Skin epidermis (tissue), 12 donors: ENCODE measurements at regions not wholly inside any gene's neighbourhood (a gene's known extent, or its start where the extent isn't known, plus 50 kb on each side); places are given as distances from the start of the nearest gene placed in this dataset.
"Not testable (repeated sequence)": the region's sequence is repeated elsewhere in the genome, so short reads cannot be mapped to it uniquely, and the experiment has no call there.

ENCODE experiments used
- H3K27ac ChIP-seq, 21 experiments: fragments of 200-600 bp; sonication (generic) in 11 of 21; one replicate each; pipeline ENCODE4 v1.5.0; 2020; ENCODE audit warnings: mild to moderate bottlenecking in 3 of 21, inconsistent platforms in 2 of 21, moderate library complexity in 2 of 21
- H3K4me3 ChIP-seq, 7 experiments: fragments of 200-600 bp; sonication (generic) in 2 of 7; one replicate each; pipeline ENCODE4 v1.5.0; 2020; ENCODE audit warnings: inconsistent platforms in 2 of 7, mild to moderate bottlenecking in 2 of 7, moderate library complexity in 1 of 7

DNA sequence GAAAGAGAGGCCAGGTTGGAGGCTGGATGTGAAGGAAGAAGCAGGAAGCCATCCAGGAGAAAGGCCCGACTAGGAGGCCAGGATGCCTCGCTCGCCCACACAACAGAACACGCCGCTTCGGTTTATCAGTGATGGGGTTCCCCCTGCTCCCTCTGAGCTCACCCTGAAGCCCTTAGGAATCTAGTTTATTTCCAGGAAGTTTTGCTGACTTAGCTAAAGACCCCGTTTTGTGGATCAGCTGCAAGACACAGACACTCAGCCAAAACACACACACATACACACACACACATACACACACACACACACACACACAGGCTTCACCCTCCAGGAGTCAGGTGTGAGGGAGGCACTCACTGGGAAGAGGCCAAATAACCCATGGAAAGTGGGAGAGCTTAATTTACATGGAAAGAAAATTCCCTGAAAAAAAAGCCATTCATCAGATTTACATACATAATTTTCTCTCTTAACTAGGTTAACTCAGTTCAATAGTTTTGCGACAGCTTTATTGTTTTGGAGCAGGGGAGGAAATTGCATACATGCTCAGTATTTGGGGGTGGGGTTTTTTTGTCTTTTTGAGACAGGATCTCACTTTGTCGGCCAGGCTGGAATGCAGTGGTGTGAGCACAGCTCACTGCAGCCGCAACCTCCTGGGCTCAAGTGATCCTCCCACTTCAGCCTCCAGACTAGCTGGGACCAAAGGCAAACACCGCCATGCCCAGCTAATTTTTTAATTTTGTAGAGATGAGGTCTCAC is 92.7 kb upstream of the HAND1 start:
- no peak overlapping the region for H3K4me3 ChIP-seq
- no peak overlapping the region for H3K27ac ChIP-seq

DNA sequence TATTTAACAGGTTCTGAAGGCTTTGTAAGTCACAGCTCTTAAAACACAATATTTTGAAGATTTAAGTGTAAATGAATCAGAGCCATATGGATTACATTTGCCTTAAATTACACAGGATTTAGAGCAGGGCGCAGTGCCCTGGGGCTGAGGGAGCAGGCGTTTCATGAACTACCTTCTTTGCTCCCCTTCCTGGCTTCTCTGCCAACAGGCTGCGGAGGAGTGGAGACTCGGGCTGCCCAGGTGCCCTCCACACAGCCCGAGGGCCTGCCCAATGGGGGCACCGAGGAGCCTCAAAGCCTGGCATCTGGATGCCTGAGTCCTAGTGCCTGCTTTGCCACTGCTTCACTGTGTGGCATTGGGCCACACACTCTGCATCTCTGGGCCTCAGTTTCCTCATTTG is 90.6 kb upstream of the HAND1 start:
- H3K27ac ChIP-seq, result no peak overlapping the region
- H3K4me3 ChIP-seq, result no peak overlapping the region

DNA sequence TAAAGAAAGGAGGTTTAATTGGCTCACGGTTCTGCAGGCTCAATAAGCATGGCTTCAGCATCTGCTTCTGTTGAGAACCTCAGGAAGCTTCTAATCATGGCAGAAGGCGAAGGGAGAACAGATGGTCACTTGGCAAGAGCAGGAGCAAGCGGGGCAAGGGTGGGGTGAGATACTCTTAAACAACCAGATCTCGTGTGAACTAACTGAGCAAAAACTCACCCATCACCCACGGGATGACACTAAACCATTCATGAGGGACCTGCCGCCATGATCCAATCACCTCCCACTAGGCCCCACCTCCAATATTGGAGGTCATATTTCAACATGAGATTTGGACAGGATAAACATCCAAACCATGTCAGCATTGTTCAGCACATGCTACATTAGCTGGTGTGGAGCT is 89.1 kb upstream of the HAND1 start:
- Histone ChIP-seq H3K4me3 (no peak overlapping the region), H3K27ac (no peak overlapping the region)

DNA sequence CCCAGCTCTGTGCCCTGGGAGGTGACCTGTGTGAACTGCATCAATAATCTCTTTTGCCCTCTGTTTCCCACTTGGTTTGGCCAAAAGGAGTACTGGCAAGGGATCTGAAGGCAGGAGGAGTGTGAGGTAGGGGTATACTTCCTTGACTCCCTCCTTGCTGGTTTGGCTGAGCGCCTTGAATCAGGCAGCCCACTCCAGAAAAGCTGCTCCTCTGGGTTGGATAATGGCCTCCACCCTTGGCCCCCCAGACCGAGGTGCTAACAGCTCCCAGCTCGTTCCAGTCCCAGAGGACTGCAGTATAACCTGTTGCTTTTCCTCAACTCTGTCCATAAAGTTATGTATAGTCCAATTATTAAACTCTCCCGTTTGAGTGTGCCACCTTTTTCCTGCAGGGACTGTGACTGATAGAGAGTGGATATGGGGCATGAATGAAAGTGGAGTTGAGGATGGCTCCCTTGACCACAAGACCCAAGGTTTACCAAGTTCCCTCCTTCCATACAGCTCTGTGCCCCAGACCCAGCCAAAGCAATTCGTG is 88.2 kb upstream of the HAND1 start:
- no peak overlapping the region for H3K4me3 ChIP-seq
- no peak overlapping the region for H3K27ac ChIP-seq

DNA sequence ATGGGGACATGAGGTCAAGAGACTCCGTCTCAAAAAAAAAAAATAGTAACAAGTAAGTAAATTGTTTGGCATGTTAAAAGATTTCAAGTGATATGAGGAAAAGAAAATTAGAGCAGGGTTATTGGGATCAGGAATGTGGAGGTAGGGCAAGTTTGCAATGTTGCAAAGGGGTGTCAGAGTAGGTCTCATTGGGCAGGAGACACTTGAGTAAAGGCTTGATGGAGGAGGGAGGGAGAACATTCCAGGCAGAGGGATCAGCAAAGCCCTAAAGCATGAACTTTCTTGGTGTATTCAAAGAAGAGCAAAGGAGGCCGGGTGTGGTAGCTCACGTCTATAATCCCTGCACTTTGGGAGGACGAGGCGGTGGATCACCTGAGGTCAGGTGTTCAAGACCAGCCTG is 87.1 kb upstream of the HAND1 start:
- no peak overlapping the region for H3K4me3 ChIP-seq
- H3K27ac ChIP-seq, result no peak overlapping the region

DNA sequence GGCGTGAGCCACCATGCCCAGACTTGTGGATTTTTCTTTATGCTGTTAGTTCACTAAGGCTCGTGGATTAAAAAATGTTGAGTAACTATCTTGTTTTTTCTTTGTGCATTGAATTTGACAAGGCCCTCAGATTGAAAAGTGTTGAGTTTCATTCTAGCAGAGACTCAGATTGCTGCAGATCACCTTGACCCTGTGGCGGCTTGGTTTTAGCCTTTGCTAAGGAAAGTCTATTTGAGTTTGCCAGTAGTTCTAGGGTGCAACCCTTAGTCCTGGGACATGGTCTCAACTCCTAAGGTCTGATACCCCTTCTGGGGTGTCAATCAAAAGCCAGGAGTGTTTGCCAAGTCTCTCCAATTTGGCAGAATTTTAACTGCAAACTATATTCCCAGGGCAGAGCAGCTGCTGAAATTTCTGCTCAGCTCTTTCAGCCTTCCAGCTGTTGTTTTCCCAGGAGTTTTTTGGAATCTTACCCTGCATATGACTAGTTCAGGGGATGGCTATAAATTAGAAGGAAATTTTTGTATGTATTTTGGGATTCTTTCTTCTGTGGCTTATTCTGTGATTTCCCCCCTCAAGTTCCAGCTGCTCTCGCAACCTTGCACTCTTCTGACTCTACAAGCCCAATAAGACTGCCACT is 84.3 kb upstream of the HAND1 start:
- H3K27ac ChIP-seq, result no peak overlapping the region
- H3K4me3 ChIP-seq, result no peak overlapping the region

DNA sequence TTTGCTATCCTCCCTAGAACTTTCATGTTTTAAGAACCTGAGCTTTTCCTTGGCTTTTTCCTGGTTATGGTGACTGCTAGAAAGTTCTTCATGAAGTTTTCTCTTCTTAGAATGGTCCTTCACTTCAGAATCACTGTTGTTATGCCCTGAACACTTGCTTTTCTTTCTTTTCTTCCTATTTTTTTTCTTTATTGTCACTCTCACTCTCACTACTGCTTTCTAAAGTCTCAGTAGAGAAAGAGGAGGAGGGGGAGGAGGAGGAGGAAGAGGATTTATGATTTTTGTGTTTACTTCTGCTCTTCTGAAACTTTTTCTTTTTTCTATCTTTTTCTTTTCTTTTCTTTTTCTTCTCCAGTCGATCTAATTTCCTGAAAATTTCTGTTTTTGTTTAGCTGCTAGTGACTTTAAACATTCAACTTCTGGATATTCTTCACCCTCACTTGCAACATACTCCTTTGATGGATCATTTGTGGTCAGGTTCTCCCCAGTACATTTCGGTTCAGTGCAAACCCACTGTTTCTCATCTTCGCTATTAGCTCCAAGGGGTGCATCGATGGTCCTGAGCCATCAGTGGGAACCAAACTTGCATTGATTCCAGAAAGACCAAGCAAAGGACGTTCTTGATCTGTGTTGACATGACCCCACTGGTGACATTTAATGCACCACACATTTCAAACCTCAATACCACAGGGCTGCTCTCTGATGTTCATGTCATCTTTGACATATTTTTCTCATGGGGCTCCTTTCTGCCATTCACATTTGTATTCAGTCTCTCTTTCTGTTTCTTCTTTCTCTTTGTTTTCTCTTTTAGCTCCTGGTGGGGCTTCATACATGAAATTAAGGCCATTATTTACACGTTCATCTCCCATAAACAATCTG is 81.6 kb upstream of the HAND1 start:
- no peak overlapping the region for H3K27ac ChIP-seq
- H3K4me3 ChIP-seq, result no peak overlapping the region

GRCh38 chr5:154557548-154557947 is 79.5 kb upstream of the HAND1 start:
- no peak overlapping the region for H3K4me3 ChIP-seq

GRCh38 chr5:154547551-154547950 is 69.5 kb upstream of the HAND1 start:
- no peak overlapping the region for H3K27ac ChIP-seq
- no peak overlapping the region for H3K4me3 ChIP-seq

More at GRCh38 chr5:154557548-154557947, 79.5 kb upstream of the HAND1 start:
- no peak overlapping the region for H3K27ac ChIP-seq

DNA sequence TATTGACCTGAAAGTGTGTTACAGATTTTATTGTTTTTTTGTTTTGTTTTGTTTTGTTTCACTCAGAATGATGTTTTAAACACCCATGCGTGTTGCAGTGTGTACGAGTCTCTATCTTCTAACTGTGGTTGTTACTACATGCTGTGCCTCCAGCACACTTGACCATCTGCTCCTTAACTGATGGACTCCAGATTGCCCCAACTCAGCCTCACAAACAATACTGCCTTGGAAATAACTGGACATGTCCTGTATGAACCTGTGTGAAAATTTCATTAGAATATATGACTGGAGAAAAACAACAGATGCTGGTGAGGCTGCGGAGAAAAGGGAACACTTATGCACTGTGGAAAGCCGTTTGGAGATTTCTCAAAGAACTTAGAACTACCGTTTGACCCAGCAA is 68.7 kb upstream of the HAND1 start:
- Histone ChIP-seq H3K4me3 (no peak overlapping the region), H3K27ac (no peak overlapping the region)

- H3K27ac ChIP-seq, result no peak overlapping the region
- no peak overlapping the region for H3K4me3 ChIP-seq
Measured at GRCh38 chr5:154544646-154545045, 66.6 kb upstream of the HAND1 start.

DNA sequence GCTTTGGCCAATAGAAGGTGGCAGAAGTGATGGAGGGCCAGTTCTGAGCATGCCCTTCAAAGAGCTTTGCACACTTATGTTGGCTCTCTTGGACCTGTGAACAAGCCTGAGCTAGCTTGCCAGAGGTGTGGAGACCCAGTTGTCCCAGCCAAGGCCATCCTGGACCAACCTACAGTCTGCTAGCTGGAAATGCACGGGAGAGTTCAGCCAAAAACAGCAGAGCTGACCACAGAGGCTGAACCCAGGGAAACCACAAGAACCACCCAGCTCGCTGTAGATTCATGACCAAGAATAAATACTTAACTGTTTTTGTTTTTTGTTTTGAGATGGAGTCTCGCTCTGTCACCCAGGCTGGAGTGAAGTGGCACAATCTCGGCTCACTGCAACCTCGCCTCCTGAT is 65.4 kb upstream of the HAND1 start:
- Histone ChIP-seq H3K27ac (no peak overlapping the region), H3K4me3 (no peak overlapping the region)

- H3K27ac ChIP-seq, result no peak overlapping the region
- H3K4me3 ChIP-seq, result no peak overlapping the region
Measured at GRCh38 chr5:154542581-154542980, 64.6 kb upstream of the HAND1 start.

GRCh38 chr5:154542000-154542399 is 64.0 kb upstream of the HAND1 start:
- Histone ChIP-seq H3K27ac (no peak overlapping the region), H3K4me3 (no peak overlapping the region)

- no peak overlapping the region for H3K27ac ChIP-seq
- H3K4me3 ChIP-seq, result no peak overlapping the region
Measured at GRCh38 chr5:154541553-154541952, 63.5 kb upstream of the HAND1 start.

DNA sequence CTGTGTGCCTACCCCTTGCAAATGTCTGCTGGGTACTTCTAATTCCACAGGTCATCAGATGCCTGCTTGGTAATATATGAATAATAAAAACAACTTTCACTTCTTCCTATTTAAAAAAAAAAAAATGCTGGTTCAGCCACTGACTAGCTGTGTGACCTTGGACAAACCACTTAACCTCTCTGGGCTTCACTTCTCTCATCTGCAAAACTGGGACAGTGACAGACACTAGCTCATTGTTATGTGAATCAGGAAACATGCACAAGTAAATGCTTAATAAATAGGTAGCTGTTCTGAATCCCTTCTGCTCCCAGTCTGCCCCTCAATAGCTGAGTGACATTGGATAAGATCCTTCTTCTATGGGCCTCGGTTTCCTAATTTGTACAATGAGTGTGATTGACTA is 62.6 kb upstream of the HAND1 start:
- Histone ChIP-seq H3K27ac (no peak overlapping the region), H3K4me3 (no peak overlapping the region)

DNA sequence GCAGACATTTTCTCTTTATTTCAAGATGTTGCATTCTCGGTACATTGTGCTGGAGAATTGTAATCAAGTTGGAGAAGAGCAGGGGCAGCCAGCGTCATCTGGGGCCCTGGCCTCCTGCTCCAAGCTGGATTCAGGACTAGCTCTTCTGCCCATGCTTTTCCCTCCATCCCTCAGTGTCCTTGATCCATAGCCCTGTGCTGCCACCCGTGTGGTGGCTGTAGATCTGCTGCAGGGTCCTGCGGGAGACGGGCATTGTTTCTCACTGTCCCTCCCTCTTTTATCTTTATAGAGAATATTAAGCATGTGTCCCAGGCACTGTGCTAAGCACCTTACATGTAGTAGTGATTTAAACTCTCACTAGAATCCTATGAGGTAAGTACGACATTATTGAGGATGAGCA is 60.5 kb upstream of the HAND1 start:
- H3K27ac ChIP-seq, result no peak overlapping the region

DNA sequence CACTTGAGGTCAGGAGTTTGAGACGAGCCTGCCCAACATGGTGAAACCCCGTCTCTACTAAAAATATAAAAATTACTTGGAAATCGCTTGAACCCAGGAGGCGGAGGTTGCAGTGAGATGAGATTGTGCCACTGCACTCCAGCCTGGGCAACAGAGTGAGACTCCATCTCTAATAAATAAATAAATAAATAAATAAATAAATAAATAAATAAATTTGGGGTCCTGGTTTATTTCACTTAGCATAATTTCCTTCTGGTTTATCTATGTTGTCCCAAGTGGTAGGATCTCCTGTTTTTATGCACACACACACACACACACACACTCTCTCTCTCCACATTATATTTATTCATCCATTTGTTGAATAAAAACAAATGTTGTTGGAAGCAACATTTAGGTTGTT is 58.4 kb upstream of the HAND1 start:
- not testable (repeated sequence) for H3K4me3 ChIP-seq, H3K27ac ChIP-seq

More for the DNA sequence above, 60.5 kb upstream of the HAND1 start:
- H3K4me3 ChIP-seq, result no peak overlapping the region

- H3K4me3 ChIP-seq, result no peak overlapping the region
- H3K27ac ChIP-seq, result no peak overlapping the region
Measured at GRCh38 chr5:154535535-154535934, 57.5 kb upstream of the HAND1 start.

DNA sequence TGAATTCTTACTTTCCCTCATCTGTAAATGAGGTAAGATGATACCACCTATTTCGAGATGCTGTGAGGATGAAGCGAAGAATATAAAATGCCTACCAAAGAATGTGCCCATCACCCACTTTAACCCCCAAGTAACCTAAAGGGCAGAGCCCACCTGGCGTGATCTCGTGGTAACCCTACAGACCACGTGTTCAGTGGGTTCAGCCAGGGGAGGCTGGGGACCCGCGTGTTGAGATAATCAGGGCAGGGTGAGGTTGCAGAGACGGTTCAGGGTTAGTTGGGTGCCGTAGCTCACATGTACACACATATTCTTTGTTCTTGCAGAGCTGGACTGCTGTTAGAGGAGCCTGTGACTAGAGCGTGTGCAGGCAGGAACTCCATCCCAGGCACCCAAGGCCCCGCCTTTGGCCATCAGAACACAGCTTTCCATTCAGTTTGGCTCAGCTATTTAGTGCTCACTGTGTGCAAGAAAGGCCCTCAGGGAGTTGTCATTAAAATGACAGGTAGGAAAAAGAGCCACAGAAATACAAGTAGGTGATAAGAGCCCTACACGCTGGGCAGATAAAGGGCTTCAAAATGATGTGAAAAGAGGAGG is 56.5 kb upstream of the HAND1 start:
- no peak overlapping the region for H3K4me3 ChIP-seq
- H3K27ac ChIP-seq, result no peak overlapping the region
